ENCODE measurements at regions not wholly inside any gene's neighbourhood (a gene's known extent, or its start where the extent isn't known, plus 50 kb on each side); places are given as distances from the start of the nearest gene placed in this dataset.

GRCh38 chr3:139248593-139249255 is 95.1 kb upstream of the MRPS22 start:
- TF ChIP-seq CTCF (IDR thresholded peaks at IDR 0.05) (no peak), POLR2AphosphoS5 (IDR thresholded peaks at IDR 0.05; ENCODE audit: low read depth, low read length) (no peak)

All from Panc1 (cell line).